ENCODE measurements at regions not wholly inside any gene's neighbourhood (a gene's known extent, or its start where the extent isn't known, plus 50 kb on each side); places are given as distances from the start of the nearest gene placed in this dataset.
A peak's percentile ranks its signal among the peaks of the same experiment; 100 is the strongest.

DNA sequence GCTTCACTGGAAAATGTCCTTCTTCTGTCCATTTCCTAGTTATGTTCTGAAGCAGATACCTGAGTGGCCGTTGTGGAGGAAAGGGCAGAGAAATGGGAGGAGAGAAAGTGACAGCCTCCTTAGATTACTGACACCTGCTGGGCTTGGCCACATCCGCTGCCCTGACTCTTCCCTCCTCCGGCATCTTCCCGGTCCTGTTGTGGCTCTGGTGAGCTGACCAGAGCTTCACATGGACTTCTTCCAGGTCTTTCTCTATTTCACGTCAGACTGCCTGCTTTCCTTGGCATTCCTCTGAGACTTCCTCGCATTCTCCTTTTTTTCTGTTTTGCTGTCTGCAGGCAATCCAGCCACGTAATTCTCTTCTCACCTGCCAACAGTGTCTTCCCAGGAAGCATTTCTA is 138.7 kb upstream of the E2F8 start:
- no peak for TF ChIP-seq EZH2 (IDR thresholded peaks at IDR 0.05; ENCODE audit: low read depth, unreplicated experiment)
- TF ChIP-seq, protein P1, sequence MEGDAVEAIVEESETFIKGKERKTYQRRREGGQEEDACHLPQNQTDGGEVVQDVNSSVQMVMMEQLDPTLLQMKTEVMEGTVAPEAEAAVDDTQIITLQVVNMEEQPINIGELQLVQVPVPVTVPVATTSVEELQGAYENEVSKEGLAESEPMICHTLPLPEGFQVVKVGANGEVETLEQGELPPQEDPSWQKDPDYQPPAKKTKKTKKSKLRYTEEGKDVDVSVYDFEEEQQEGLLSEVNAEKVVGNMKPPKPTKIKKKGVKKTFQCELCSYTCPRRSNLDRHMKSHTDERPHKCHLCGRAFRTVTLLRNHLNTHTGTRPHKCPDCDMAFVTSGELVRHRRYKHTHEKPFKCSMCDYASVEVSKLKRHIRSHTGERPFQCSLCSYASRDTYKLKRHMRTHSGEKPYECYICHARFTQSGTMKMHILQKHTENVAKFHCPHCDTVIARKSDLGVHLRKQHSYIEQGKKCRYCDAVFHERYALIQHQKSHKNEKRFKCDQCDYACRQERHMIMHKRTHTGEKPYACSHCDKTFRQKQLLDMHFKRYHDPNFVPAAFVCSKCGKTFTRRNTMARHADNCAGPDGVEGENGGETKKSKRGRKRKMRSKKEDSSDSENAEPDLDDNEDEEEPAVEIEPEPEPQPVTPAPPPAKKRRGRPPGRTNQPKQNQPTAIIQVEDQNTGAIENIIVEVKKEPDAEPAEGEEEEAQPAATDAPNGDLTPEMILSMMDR (conservative IDR thresholded peaks at IDR 0.05; ENCODE audit: low read depth in 2 of 2) = peak in 1 of 2 experiments; percentile 14; a peak in 1 of 4 replicates
- TF ChIP-seq, protein P2, sequence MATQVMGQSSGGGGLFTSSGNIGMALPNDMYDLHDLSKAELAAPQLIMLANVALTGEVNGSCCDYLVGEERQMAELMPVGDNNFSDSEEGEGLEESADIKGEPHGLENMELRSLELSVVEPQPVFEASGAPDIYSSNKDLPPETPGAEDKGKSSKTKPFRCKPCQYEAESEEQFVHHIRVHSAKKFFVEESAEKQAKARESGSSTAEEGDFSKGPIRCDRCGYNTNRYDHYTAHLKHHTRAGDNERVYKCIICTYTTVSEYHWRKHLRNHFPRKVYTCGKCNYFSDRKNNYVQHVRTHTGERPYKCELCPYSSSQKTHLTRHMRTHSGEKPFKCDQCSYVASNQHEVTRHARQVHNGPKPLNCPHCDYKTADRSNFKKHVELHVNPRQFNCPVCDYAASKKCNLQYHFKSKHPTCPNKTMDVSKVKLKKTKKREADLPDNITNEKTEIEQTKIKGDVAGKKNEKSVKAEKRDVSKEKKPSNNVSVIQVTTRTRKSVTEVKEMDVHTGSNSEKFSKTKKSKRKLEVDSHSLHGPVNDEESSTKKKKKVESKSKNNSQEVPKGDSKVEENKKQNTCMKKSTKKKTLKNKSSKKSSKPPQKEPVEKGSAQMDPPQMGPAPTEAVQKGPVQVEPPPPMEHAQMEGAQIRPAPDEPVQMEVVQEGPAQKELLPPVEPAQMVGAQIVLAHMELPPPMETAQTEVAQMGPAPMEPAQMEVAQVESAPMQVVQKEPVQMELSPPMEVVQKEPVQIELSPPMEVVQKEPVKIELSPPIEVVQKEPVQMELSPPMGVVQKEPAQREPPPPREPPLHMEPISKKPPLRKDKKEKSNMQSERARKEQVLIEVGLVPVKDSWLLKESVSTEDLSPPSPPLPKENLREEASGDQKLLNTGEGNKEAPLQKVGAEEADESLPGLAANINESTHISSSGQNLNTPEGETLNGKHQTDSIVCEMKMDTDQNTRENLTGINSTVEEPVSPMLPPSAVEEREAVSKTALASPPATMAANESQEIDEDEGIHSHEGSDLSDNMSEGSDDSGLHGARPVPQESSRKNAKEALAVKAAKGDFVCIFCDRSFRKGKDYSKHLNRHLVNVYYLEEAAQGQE (IDR thresholded peaks at IDR 0.05; ENCODE audit: unreplicated experiment) = no peak
